BE2C (cell line): ENCODE measurements at regions not wholly inside any gene's neighbourhood (a gene's known extent, or its start where the extent isn't known, plus 50 kb on each side); places are given as distances from the start of the nearest gene placed in this dataset.
"Not testable (repeated sequence)": the region's sequence is repeated elsewhere in the genome, so short reads cannot be mapped to it uniquely, and the experiment has no call there.

Experiments used
- DNase-seq: peaks from one replicate; pipeline ENCODE4 v3.0.0-alpha.2; 2020
- H3K27me3 ChIP-seq: fragments of 250-450 bp; sonication (Bioruptor Pico); 2 replicates; pipeline ENCODE4 v1.5.1; 2020; ENCODE audit warnings: mild to moderate bottlenecking
- H3K36me3 ChIP-seq: fragments of 250-450 bp; sonication (Bioruptor Pico); 2 replicates; pipeline ENCODE4 v1.5.1; 2020; ENCODE audit warnings: mild to moderate bottlenecking
- H3K4me1 ChIP-seq: fragments of 250-450 bp; sonication (Bioruptor Pico); 2 replicates; pipeline ENCODE4 v1.5.1; 2020
- H3K4me3 ChIP-seq: 2 replicates; pipeline ENCODE4 v1.5.1; 2011; ENCODE audit warnings: low read depth, low read length
- H3K9me3 ChIP-seq: fragments of 250-450 bp; sonication (Bioruptor Pico); 2 replicates; pipeline ENCODE4 v1.5.1; 2020
- CTCF ChIP-seq: IDR thresholded peaks from 2 replicates; pipeline ENCODE4 v1.5.1; 2012; ENCODE audit warnings: mild to moderate bottlenecking, low read depth, low read length

DNA sequence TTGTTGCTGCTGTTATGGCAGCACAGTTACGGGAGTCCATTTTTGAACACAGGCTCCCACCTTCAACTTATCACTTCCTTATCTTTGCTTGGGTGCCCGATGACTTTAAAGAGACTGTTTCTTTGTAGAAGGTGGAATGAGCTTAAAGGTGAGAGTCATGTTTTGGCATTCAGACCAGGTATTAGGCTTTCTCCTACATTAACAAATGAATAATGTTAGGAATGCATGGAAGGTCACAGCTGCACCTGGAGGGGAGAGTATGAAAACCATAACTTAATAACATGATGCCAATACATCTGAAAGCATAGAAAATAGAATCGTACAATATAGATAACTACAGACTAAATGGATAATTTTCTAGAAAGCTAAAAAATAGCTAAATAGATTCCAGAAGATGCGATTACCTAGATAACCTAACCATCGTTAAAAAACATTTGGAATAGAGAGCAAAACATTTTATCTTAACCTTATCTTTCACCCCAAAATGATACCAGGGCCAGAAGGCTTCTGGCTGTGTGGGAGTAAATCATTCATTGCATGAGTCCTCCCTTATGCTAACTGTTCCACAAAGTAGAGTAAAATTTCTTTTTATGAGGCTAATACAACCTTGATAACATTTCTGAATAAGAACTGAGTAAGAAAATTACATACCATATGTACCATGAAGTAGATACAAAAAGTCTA is 126.2 kb upstream of the ADCY2 start:
- no peaks in the 10 kb centered on the region for H3K4me1 ChIP-seq
- no peak for TF ChIP-seq CTCF
- no peaks in the 10 kb centered on the region for H3K36me3 ChIP-seq
- H3K9me3 ChIP-seq, result no peaks in the 10 kb centered on the region
- H3K4me3 ChIP-seq, result no peak overlapping the region
- H3K27me3 ChIP-seq, result no peaks in the 10 kb centered on the region
- no peak for DNase-seq

DNA sequence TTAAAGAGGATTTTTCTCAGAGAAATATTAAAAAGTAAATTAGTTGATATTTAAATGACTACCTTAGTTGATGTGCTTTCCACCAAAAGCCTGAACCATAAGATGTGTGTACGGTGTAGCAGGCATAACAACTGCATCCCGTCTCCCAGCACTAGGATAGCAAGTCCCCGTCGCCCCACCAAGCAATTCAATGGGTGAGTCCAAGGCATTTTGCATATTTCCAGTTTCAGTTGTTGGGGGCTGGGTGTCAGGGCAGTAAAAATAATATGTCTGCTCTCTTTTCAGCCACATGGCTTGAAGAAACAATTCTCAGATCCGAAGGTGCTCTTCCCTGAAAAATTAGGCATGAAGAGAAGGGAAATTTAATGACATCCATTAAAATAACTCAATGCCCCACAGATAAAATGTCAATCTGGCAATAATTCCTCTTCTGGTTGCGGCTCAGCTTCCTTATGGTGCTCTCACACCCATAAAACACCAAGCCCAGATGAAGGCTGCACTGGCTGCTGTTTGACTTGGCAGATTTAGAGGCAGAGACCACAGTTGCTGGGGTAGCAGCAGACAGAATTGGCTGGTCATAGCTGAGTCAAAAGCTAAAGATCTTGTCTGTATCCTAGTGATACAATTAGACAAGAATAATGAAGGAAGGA is 124.4 kb upstream of the ADCY2 start:
- TF ChIP-seq CTCF, result no peak
- H3K27me3 ChIP-seq, result no peaks in the 10 kb centered on the region
- no peak overlapping the region for H3K4me3 ChIP-seq
- no peaks in the 10 kb centered on the region for H3K36me3 ChIP-seq
- DNase-seq, result no peak
- H3K4me1 ChIP-seq, result no peaks in the 10 kb centered on the region
- no peaks in the 10 kb centered on the region for H3K9me3 ChIP-seq

GRCh38 chr5:7272408-7272965 is 123.5 kb upstream of the ADCY2 start:
- no peak for DNase-seq
- H3K4me3 ChIP-seq, result no peak overlapping the region
- TF ChIP-seq CTCF, result no peak
- no peaks in the 10 kb centered on the region for H3K4me1 ChIP-seq
- no peaks in the 10 kb centered on the region for H3K36me3 ChIP-seq
- H3K9me3 ChIP-seq, result no peaks in the 10 kb centered on the region
- H3K27me3 ChIP-seq, result no peaks in the 10 kb centered on the region

- no peaks in the 10 kb centered on the region for H3K36me3 ChIP-seq
- DNase-seq, result no peak
- TF ChIP-seq CTCF, result no peak
- no peak overlapping the region for H3K4me3 ChIP-seq
- no peaks in the 10 kb centered on the region for H3K27me3 ChIP-seq
- no peaks in the 10 kb centered on the region for H3K9me3 ChIP-seq
- H3K4me1 ChIP-seq, result no peaks in the 10 kb centered on the region
Measured at GRCh38 chr5:7274203-7274602, 121.7 kb upstream of the ADCY2 start.

DNA sequence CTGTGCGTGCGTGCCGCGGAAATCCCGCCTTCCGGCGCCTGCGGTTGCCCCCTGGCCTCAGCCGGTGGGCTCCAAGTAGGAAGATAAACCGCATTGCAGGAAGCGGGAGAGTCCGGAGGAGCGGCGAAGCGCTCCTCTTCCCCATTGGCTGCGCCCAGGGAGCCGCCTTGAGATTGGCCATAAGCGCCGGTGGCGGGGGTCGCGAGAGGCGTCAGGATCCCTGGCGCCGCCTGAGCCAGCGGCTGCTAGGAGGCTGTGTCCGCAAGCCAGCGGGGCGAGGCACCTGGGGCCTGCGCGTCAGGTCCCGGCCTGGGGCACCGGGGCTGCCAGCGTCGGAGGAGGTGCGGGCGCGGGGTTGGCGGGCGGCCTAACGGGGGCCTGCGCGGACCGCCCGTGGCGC is 106.3 kb upstream of the ADCY2 start:
- DNase-seq, H3K9me3 ChIP-seq, H3K27me3 ChIP-seq, H3K4me1 ChIP-seq, H3K36me3 ChIP-seq, H3K4me3 ChIP-seq: not testable (repeated sequence)

GRCh38 chr5:7297821-7298220 is 98.1 kb upstream of the ADCY2 start:
- H3K27me3 ChIP-seq, H3K4me1 ChIP-seq, H3K4me3 ChIP-seq, H3K9me3 ChIP-seq, DNase-seq, H3K36me3 ChIP-seq: not testable (repeated sequence)

GRCh38 chr5:7299731-7300130 is 96.2 kb upstream of the ADCY2 start:
- not testable (repeated sequence) for H3K27me3 ChIP-seq, H3K4me3 ChIP-seq, H3K4me1 ChIP-seq

GRCh38 chr5:7305000-7305674 is 90.8 kb upstream of the ADCY2 start:
- not testable (repeated sequence) for H3K27me3 ChIP-seq, H3K4me1 ChIP-seq, DNase-seq, H3K4me3 ChIP-seq, H3K9me3 ChIP-seq, H3K36me3 ChIP-seq

More at GRCh38 chr5:7299731-7300130, 96.2 kb upstream of the ADCY2 start:
- not testable (repeated sequence) for H3K9me3 ChIP-seq, DNase-seq, H3K36me3 ChIP-seq

DNA sequence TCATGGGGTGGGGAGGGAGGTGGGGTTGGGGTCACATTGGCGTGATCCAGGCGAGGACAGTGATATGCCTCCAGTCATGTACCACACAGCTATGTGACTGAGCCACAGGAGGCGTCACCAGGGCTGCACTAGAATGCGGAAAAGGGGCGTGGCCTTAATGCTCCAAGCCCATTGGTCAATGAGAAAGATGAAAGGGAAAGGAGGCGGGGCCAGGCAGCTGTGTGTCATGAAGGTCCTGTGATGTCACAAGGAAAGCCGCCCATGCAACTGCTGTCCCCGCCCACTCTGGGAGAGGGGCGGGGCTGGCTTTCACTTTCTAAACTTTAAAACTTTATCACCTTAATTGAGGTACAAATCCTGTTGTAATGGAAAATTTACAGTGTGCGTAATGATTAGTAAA is 89.4 kb upstream of the ADCY2 start:
- DNase-seq, result peak; percentile 65
- H3K4me1 ChIP-seq, H3K9me3 ChIP-seq, H3K4me3 ChIP-seq, H3K27me3 ChIP-seq, H3K36me3 ChIP-seq: not testable (repeated sequence)

GRCh38 chr5:7307709-7308108 is 88.2 kb upstream of the ADCY2 start:
- not testable (repeated sequence) for H3K27me3 ChIP-seq, H3K9me3 ChIP-seq, H3K36me3 ChIP-seq, H3K4me3 ChIP-seq, DNase-seq, H3K4me1 ChIP-seq

- H3K36me3 ChIP-seq, DNase-seq, H3K27me3 ChIP-seq, H3K4me3 ChIP-seq, H3K4me1 ChIP-seq, H3K9me3 ChIP-seq: not testable (repeated sequence)
Measured at GRCh38 chr5:7309715-7310114, 86.2 kb upstream of the ADCY2 start.
